RWPE1 (cell line): ENCODE measurements at regions not wholly inside any gene's neighbourhood (a gene's known extent, or its start where the extent isn't known, plus 50 kb on each side); places are given as distances from the start of the nearest gene placed in this dataset.
A peak's percentile ranks its signal among the peaks of the same experiment; 100 is the strongest.

Source experiments
- CTCF ChIA-PET: fragments of 350-600 bp; sonication (Branson Sonifier 250); formaldehyde crosslinking; extraction: SDS; loops from one replicate; lab custom pipeline; 2021; lab: Yijun Ruan, JAX
- POLR2A ChIA-PET: fragments of 400-600 bp; formaldehyde crosslinking; extraction: SDS; loops from one replicate; lab custom pipeline; 2020; ENCODE audit warnings: antibody characterized with exemption; ENCODE audit not compliant: low non-redundant PET; lab: Yijun Ruan, JAX
- DNase-seq: peaks from one replicate; pipeline ENCODE4 v3.0.0; 2012; ENCODE audit warnings: low spot score
- H3K27ac ChIP-seq: fragments of 450-650 bp; 2 replicates; pipeline ENCODE4 v1.5.1; 2017
- CTCF ChIP-seq: fragments of 450-650 bp; conservative IDR thresholded peaks from 2 replicates; pipeline ENCODE4 v1.5.1; 2017; ENCODE audit warnings: low read depth, mild to moderate bottlenecking

- DNase-seq = no peak
- H3K27ac ChIP-seq = no peak overlapping the region
- POLR2A ChIA-PET = no interaction called here
- no peak for TF ChIP-seq CTCF
- CTCF ChIA-PET = interaction anchor here (0.6 to 0.7 kb wide), 2 partner anchors 211 to 456 kb away, joined by 3 to 4 read pairs; no protein-coding TSS in a partner anchor
These were observed 142.8 kb upstream of the PCDH9 start for GRCh38 chr13:67372868-67373464.

- POLR2A ChIA-PET = no interaction called here
- TF ChIP-seq CTCF = no peak
- CTCF ChIA-PET = no interaction called here
- H3K27ac ChIP-seq = no peak overlapping the region
- peak; percentile 6 for DNase-seq
These were observed 139.9 kb upstream of the PCDH9 start for GRCh38 chr13:67369895-67370660.

GRCh38 chr13:67367399-67367798, 137.3 kb upstream of the PCDH9 start:
- ChIA-PET POLR2A (no interaction called here), CTCF (interaction anchor here (0.7 kb wide), 3 partner anchors 14 to 1326 kb away, joined by 3 read pairs; no protein-coding TSS in a partner anchor)
- DNase-seq = no peak
- no peak for TF ChIP-seq CTCF
- no peak overlapping the region for H3K27ac ChIP-seq

GRCh38 chr13:67366533-67366932, 136.4 kb upstream of the PCDH9 start:
- 0 out of 2 replicates have a peak, but pooled peaks have one; percentile 13 for TF ChIP-seq CTCF
- CTCF ChIA-PET = interaction anchor here (0.7 kb wide), 1 partner anchor 13 kb away, joined by 3 read pairs; no protein-coding TSS in a partner anchor
- H3K27ac ChIP-seq = no peak overlapping the region
- POLR2A ChIA-PET = no interaction called here
- no peak for DNase-seq

- no peak overlapping the region for H3K27ac ChIP-seq
- POLR2A ChIA-PET = no interaction called here
- no peak for DNase-seq
- CTCF ChIA-PET = interaction anchor here (0.6 kb wide), 1 partner anchor 35 kb away, joined by 3 read pairs; no protein-coding TSS in a partner anchor
- TF ChIP-seq CTCF = no peak
These were observed 125.8 kb upstream of the PCDH9 start for GRCh38 chr13:67355812-67356476.

- DNase-seq = no peak
- ChIA-PET CTCF (interaction anchor here (0.6 kb wide), 1 partner anchor 13 kb away, joined by 3 read pairs; no protein-coding TSS in a partner anchor), POLR2A (no interaction called here)
- H3K27ac ChIP-seq = no peak overlapping the region
- no peak for TF ChIP-seq CTCF
These were observed 123.8 kb upstream of the PCDH9 start for GRCh38 chr13:67353941-67354340.
